Colonic mucosa (tissue), 4 donors: ENCODE measurements at regions not wholly inside any gene's neighbourhood (a gene's known extent, or its start where the extent isn't known, plus 50 kb on each side); places are given as distances from the start of the nearest gene placed in this dataset.
"Not testable (repeated sequence)": the region's sequence is repeated elsewhere in the genome, so short reads cannot be mapped to it uniquely, and the experiment has no call there.

Experiments used
- DNase-seq: peaks from one replicate; pipeline ENCODE4 v3.0.0-alpha.2; 2020
- H3K27ac ChIP-seq: fragments of 200-600 bp; one replicate; pipeline ENCODE4 v1.8.0; 2021
- H3K27me3 ChIP-seq: fragments of 200-600 bp; one replicate; pipeline ENCODE4 v1.8.0; 2021
- H3K36me3 ChIP-seq: fragments of 200-600 bp; one replicate; pipeline ENCODE4 v1.8.0; 2021
- H3K4me1 ChIP-seq: fragments of 200-600 bp; one replicate; pipeline ENCODE4 v1.8.0; 2021; ENCODE audit warnings: mild to moderate bottlenecking
- H3K4me3 ChIP-seq: fragments of 200-600 bp; one replicate; pipeline ENCODE4 v1.8.0; 2021
- H3K9ac ChIP-seq, 2 donors: one replicate each; pipeline ENCODE4 v1.7.0; 2013; ENCODE audit warnings: control low read depth in 2 of 2, low read depth in 2 of 2, low read length in 2 of 2
- H3K9me3 ChIP-seq: fragments of 200-600 bp; one replicate; pipeline ENCODE4 v1.8.0; 2021
- CTCF ChIP-seq: fragments of 200-600 bp; IDR thresholded peaks from one replicate; pipeline ENCODE4 v1.8.0; 2022; ENCODE audit warnings: antibody characterized with exemption, mild to moderate bottlenecking
- intact Hi-C: fragments of 100-400 bp; cut with DNase I; formaldehyde crosslinking; loops from one replicate; pipeline ENCODE4 v1.14.1; 2022
- donor health status: healthy.
- donor health status: DM: no; HTN: no; CAD: no.
- donor health status: DM: no; HTN: no; CAD: no.

- no peak for TF ChIP-seq CTCF
- Histone ChIP-seq H3K4me3 (no peak overlapping the region), H3K36me3 (no peaks in the 10 kb centered on the region), H3K27ac (no peak overlapping the region), H3K9me3 (no peaks in the 10 kb centered on the region), H3K9ac (no peak overlapping the region), H3K4me1 (no peaks in the 10 kb centered on the region), H3K27me3 (no peaks in the 10 kb centered on the region)
- intact Hi-C loops: no loop called here
- no peak for DNase-seq
Observed at GRCh38 chr21:24424776-24425175, 1182.5 kb downstream of the MRPL39 start.

- no peak for DNase-seq
- TF ChIP-seq CTCF: no peak
Observed at GRCh38 chr21:24423546-24423945, 1183.7 kb downstream of the MRPL39 start.

GRCh38 chr21:24420689-24421088 lies 1186.6 kb downstream of the MRPL39 start:
- no peak overlapping the region for H3K27ac ChIP-seq
- no peak for DNase-seq
- intact Hi-C loops: no loop called here
- no peaks in the 10 kb centered on the region for H3K9me3 ChIP-seq
- H3K9ac ChIP-seq: no peak overlapping the region
- no peaks in the 10 kb centered on the region for H3K4me1 ChIP-seq
- no peaks in the 10 kb centered on the region for H3K27me3 ChIP-seq
- H3K36me3 ChIP-seq: no peaks in the 10 kb centered on the region
- H3K4me3 ChIP-seq: no peak overlapping the region
- no peak for TF ChIP-seq CTCF

More at GRCh38 chr21:24423546-24423945, 1183.7 kb downstream of the MRPL39 start:
- no peaks in the 10 kb centered on the region for H3K9me3 ChIP-seq
- H3K4me1 ChIP-seq: no peaks in the 10 kb centered on the region
- no peak overlapping the region for H3K9ac ChIP-seq
- no peak overlapping the region for H3K4me3 ChIP-seq
- no peak overlapping the region for H3K27ac ChIP-seq
- H3K27me3 ChIP-seq: no peaks in the 10 kb centered on the region
- no peaks in the 10 kb centered on the region for H3K36me3 ChIP-seq
- intact Hi-C loops: no loop called here

GRCh38 chr21:24419641-24420040 lies 1187.6 kb downstream of the MRPL39 start:
- H3K9me3 ChIP-seq, H3K4me1 ChIP-seq, H3K27me3 ChIP-seq, intact Hi-C loops, H3K4me3 ChIP-seq, H3K36me3 ChIP-seq, H3K9ac ChIP-seq, H3K27ac ChIP-seq, DNase-seq: not testable (repeated sequence)

- no peak overlapping the region for H3K4me3 ChIP-seq
- H3K9me3 ChIP-seq: no peaks in the 10 kb centered on the region
- no peak for TF ChIP-seq CTCF
- DNase-seq: no peak
- no peaks in the 10 kb centered on the region for H3K4me1 ChIP-seq
- intact Hi-C loops: no loop called here
- no peaks in the 10 kb centered on the region for H3K36me3 ChIP-seq
- H3K27ac ChIP-seq: no peak overlapping the region
- no peaks in the 10 kb centered on the region for H3K27me3 ChIP-seq
- H3K9ac ChIP-seq: no peak overlapping the region
Observed at GRCh38 chr21:24418671-24419070, 1188.6 kb downstream of the MRPL39 start.

GRCh38 chr21:24411429-24411828 lies 1195.9 kb downstream of the MRPL39 start:
- H3K4me3 ChIP-seq: no peak overlapping the region
- H3K9me3 ChIP-seq: no peaks in the 10 kb centered on the region
- no peak for TF ChIP-seq CTCF
- H3K36me3 ChIP-seq: no peaks in the 10 kb centered on the region
- no peak for DNase-seq
- H3K4me1 ChIP-seq: no peaks in the 10 kb centered on the region
- H3K27me3 ChIP-seq: no peaks in the 10 kb centered on the region
- H3K9ac ChIP-seq: no peak overlapping the region
- intact Hi-C loops: no loop called here
- no peak overlapping the region for H3K27ac ChIP-seq
